Colonic mucosa (tissue), 4 donors: ENCODE measurements at regions not wholly inside any gene's neighbourhood (a gene's known extent, or its start where the extent isn't known, plus 50 kb on each side); places are given as distances from the start of the nearest gene placed in this dataset.
"Not testable (repeated sequence)": the region's sequence is repeated elsewhere in the genome, so short reads cannot be mapped to it uniquely, and the experiment has no call there.

Experiments
- DNase-seq: peaks from one replicate; pipeline ENCODE4 v3.0.0-alpha.2; 2020
- H3K27ac ChIP-seq: fragments of 200-600 bp; one replicate; pipeline ENCODE4 v1.8.0; 2021
- H3K27me3 ChIP-seq: fragments of 200-600 bp; one replicate; pipeline ENCODE4 v1.8.0; 2021
- H3K36me3 ChIP-seq: fragments of 200-600 bp; one replicate; pipeline ENCODE4 v1.8.0; 2021
- H3K4me1 ChIP-seq: fragments of 200-600 bp; one replicate; pipeline ENCODE4 v1.8.0; 2021; ENCODE audit warnings: mild to moderate bottlenecking
- H3K4me3 ChIP-seq: fragments of 200-600 bp; one replicate; pipeline ENCODE4 v1.8.0; 2021
- H3K9ac ChIP-seq, 2 donors: one replicate each; pipeline ENCODE4 v1.7.0; 2013; ENCODE audit warnings: control low read depth in 2 of 2, low read depth in 2 of 2, low read length in 2 of 2
- H3K9me3 ChIP-seq: fragments of 200-600 bp; one replicate; pipeline ENCODE4 v1.8.0; 2021
- intact Hi-C: fragments of 100-400 bp; cut with DNase I; formaldehyde crosslinking; loops from one replicate; pipeline ENCODE4 v1.14.1; 2022
- TF ChIP-seq, protein P1 (sequence below): fragments of 200-600 bp; IDR thresholded peaks from one replicate; pipeline ENCODE4 v1.8.0; 2022; ENCODE audit warnings: antibody characterized with exemption, mild to moderate bottlenecking
- donor health status: healthy.
- donor health status: DM: no; HTN: no; CAD: no.
- donor health status: DM: no; HTN: no; CAD: no.

DNA sequence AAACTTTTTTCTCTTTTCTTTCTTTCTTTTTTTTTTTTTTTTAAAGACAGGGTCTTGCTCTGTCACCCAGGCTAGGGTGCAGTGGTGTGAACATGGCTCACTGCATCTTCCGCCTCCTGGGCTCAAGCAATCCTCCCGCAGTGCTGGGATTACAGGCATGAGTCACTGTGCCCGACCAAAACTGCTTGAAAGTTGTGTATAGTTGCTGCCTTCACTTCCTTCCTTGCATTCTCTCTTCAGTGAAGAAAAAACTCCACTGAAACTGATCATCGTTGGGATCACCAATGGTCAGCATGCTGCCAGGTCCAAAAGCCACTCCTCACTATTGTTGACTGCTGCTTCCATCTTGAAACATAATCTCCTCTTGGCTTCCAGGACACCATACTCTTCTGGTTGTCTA lies 66.6 kb upstream of the CTNNA1 start:
- no peak overlapping the region for H3K27ac ChIP-seq
- no peaks in the 10 kb centered on the region for H3K27me3 ChIP-seq
- intact Hi-C loops, result no loop called here
- H3K9ac ChIP-seq, result no peak overlapping the region
- TF ChIP-seq, protein P1, sequence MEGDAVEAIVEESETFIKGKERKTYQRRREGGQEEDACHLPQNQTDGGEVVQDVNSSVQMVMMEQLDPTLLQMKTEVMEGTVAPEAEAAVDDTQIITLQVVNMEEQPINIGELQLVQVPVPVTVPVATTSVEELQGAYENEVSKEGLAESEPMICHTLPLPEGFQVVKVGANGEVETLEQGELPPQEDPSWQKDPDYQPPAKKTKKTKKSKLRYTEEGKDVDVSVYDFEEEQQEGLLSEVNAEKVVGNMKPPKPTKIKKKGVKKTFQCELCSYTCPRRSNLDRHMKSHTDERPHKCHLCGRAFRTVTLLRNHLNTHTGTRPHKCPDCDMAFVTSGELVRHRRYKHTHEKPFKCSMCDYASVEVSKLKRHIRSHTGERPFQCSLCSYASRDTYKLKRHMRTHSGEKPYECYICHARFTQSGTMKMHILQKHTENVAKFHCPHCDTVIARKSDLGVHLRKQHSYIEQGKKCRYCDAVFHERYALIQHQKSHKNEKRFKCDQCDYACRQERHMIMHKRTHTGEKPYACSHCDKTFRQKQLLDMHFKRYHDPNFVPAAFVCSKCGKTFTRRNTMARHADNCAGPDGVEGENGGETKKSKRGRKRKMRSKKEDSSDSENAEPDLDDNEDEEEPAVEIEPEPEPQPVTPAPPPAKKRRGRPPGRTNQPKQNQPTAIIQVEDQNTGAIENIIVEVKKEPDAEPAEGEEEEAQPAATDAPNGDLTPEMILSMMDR, result no peak
- no peak for DNase-seq
- H3K4me1 ChIP-seq, result no peaks in the 10 kb centered on the region
- H3K4me3 ChIP-seq, result no peak overlapping the region
- H3K9me3 ChIP-seq, result no peaks in the 10 kb centered on the region
- H3K36me3 ChIP-seq, result no peaks in the 10 kb centered on the region

DNA sequence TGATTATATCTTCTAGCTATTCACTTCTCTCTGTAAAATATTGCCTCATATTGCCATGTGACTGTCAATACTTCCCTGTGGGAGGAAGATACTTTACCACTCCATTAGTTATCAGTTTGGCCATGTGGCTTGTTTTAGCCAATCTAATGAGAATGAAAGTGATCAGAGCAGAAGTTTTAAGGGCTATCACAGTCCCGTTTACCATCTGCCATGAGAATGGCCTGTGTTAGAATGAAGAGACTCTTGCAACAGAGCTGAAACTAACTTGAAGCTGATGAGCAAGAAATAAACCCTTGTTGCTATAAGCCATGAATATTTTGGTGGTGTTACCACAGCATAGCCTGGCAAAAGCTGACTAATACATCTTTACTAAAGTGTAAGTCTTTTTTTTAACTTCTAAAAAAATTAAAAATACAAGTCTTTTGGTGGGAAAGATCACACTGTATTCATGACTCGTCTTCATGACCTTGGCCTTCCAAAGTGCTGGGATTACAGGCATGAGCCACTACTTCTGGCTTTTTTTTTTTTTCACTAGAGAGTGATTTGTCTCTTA lies 68.0 kb upstream of the CTNNA1 start:
- Histone ChIP-seq H3K36me3 (no peaks in the 10 kb centered on the region), H3K4me3 (no peak overlapping the region), H3K27ac (no peak overlapping the region), H3K4me1 (no peaks in the 10 kb centered on the region), H3K27me3 (no peaks in the 10 kb centered on the region), H3K9me3 (no peaks in the 10 kb centered on the region), H3K9ac (no peak overlapping the region)
- TF ChIP-seq, protein P1, result no peak
- intact Hi-C loops, result no loop called here
- DNase-seq, result no peak

DNA sequence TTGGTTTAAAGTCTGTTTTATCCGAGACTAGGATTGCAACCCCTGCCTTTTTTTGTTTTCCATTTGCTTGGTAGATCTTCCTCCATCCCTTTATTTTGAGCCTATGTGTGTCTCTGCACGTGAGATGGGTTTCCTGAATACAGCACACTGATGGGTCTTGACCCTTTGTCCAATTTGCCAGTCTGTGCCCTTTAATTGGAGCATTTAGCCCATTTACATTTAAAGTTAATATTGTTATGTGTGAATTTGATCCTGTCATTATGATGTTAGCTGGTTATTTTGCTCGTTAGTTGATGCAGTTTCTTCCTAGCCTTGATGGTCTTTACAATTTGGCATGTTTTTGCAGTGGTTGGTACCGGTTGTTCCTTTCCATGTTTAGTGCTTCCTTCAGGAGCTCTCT lies 70.8 kb upstream of the CTNNA1 start:
- H3K9ac ChIP-seq, H3K9me3 ChIP-seq, H3K4me3 ChIP-seq, H3K27ac ChIP-seq, intact Hi-C loops, H3K27me3 ChIP-seq, H3K36me3 ChIP-seq, DNase-seq, H3K4me1 ChIP-seq: not testable (repeated sequence)

DNA sequence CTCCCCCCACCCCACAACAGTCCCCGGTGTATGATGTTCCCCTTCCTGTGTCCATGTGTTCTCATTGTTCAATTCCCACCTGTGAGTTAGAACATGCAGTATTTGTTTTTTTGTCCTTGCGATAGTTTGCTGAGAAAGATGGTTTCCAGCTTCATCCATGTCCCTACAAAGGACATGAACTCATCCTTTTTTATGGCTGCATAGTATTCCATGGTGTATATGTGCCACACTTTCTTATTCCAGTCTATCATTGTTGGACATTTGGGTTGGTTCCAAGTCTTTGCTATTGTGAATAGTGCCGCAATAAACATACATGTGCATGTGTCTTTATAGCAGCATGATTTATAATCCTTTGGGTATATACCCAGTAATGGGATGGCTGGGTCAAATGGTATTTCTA lies 74.4 kb upstream of the CTNNA1 start:
- H3K36me3 ChIP-seq, DNase-seq, H3K27ac ChIP-seq, H3K9ac ChIP-seq, H3K4me1 ChIP-seq, H3K4me3 ChIP-seq, H3K27me3 ChIP-seq, intact Hi-C loops, H3K9me3 ChIP-seq: not testable (repeated sequence)

DNA sequence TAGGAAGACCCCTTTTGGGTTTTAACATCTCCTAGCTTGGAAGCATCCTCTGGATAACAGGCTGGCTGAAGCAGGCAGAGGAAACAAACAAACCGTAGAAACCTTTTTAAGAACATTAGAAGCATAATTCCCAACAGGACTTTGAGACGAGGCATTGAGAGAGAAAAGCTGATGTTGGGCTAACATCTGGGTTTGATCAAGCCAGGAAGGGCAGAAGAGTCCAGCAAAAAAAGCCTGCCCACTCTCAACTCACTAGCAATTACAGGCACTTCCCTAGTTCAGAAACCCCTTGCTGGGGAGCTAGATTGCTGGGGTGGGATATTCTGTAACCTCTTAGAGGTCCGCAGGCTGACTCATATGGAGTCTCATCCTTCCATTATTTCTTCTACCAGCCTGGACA lies 75.4 kb upstream of the CTNNA1 start:
- TF ChIP-seq, protein P1, result no peak
- no peak for DNase-seq
- H3K9ac ChIP-seq, result no peak overlapping the region
- intact Hi-C loops, result no loop called here
- no peaks in the 10 kb centered on the region for H3K9me3 ChIP-seq
- H3K36me3 ChIP-seq, result no peaks in the 10 kb centered on the region
- H3K27ac ChIP-seq, result no peak overlapping the region
- no peaks in the 10 kb centered on the region for H3K27me3 ChIP-seq
- no peaks in the 10 kb centered on the region for H3K4me1 ChIP-seq
- no peak overlapping the region for H3K4me3 ChIP-seq

DNA sequence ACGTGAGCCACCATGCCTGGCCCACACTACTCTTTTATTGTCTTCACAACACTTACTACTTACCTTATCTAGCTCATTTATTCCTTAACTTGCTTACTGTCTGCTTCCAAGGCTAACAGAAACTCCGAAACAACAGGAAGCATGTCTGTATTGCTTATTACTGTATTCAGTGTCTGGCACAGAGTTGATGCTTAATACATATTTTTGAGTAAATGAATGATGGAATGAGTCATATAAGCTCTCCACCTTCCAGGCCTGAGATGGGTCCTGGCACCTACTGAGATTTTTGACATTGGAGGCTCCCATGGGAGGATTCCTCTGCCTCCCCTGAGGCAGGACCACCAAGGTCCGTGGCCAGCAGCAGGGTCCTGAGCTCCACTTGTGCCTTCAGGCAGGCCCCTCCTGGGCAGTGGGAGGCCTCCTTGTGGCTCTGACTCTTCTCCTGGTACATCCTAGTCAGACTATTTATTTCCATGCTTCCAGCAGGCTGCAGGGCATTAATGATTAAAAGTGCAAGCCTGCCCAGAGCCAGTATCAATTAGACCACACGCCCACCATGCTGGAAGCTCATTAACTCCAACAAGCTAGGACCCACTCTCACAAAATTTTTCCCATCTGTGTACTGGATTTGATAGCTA lies 76.5 kb upstream of the CTNNA1 start:
- Histone ChIP-seq H3K27me3 (no peaks in the 10 kb centered on the region), H3K4me3 (no peak overlapping the region), H3K27ac (no peak overlapping the region), H3K9me3 (no peaks in the 10 kb centered on the region), H3K36me3 (no peaks in the 10 kb centered on the region), H3K9ac (no peak overlapping the region), H3K4me1 (no peaks in the 10 kb centered on the region)
- TF ChIP-seq, protein P1, result no peak
- DNase-seq, result no peak
- intact Hi-C loops, result no loop called here
